A673 (cell line): ENCODE measurements at regions not wholly inside any gene's neighbourhood (a gene's known extent, or its start where the extent isn't known, plus 50 kb on each side); places are given as distances from the start of the nearest gene placed in this dataset.

Experiments
- CTCF ChIP-seq: fragments of 300-800, 200-600 bp; sonication (generic); conservative IDR thresholded peaks from 2 replicates; pipeline ENCODE4 v1.5.1; 2017; ENCODE audit warnings: low read depth, mild to moderate bottlenecking, antibody characterized with exemption, low read length, moderate library complexity, mixed read lengths
- EZH2 ChIP-seq: fragments of 200-600 bp; sonication (generic); IDR thresholded peaks from 2 replicates; pipeline ENCODE4 v1.6.1; 2017; ENCODE audit warnings: borderline replicate concordance, low read depth, mild to moderate bottlenecking, mixed read lengths, antibody characterized with exemption, low read length; ENCODE audit not compliant: poor library complexity, severe bottlenecking

GRCh38 chrX:147811803-147812202 is 99.9 kb upstream of the FMR1 start:
- TF ChIP-seq CTCF, result no peak
- TF ChIP-seq EZH2, result no peak
